ENCODE measurements at regions not wholly inside any gene's neighbourhood (a gene's known extent, or its start where the extent isn't known, plus 50 kb on each side); places are given as distances from the start of the nearest gene placed in this dataset.

DNA sequence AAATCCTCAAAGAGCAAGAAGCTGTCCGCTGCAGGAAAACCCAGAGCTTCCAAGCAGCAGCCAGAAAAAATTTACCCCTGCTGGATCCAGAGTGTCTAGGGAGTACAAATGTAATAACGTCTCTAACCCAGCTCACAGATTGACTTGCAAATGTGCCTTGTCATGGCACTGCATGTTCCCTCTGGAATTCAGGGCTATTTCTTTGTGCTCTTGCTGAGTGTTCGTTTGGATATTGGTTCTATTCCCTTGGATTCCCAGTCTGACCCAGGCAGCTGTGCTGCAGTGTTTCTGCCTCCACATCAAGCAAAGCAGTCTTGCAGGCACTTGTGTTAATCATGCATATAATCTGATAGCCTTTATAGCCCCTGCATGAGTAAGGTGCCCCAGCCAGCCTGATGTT lies 209.9 kb upstream of the GHITM start:
- Histone ChIP-seq H3K27ac (ENCODE audit: low read depth, low read length) (no peak overlapping the region), H3K23me2 (ENCODE audit: low read depth, low read length) (peaks cover 2% of the 10 kb centered on the region; the same call in 1 of the 2 replicates), H2AK5ac (ENCODE audit: low read depth, low read length) (no peak overlapping the region), H3K36me3 (ENCODE audit: control insufficient read depth in 2 of 4, insufficient read depth in 4 of 4, low read length in 3 of 4) (no peaks in the 10 kb centered on the region), H3K4ac (replicated peaks; ENCODE audit: insufficient read length, low read depth, low read length) (no peak overlapping the region), H2BK12ac (ENCODE audit: low read depth, low read length) (0 out of 2 replicates have a peak overlapping the region, but pooled peaks have one; percentile 84), H4K20me1 (replicated peaks in 1 of 2; ENCODE audit: control insufficient read depth in 1 of 2, insufficient read depth in 2 of 2, low read length in 2 of 2) (no peaks in the 10 kb centered on the region), H2BK120ac (replicated peaks; ENCODE audit: low read depth, low read length) (no peak overlapping the region), H3K4me1 (replicated peaks in 1 of 4; ENCODE audit: control insufficient read depth in 3 of 4, insufficient read depth in 4 of 4, low read length in 3 of 4) (peaks cover 2 to 16% (median 5%) of the 10 kb centered on the region in 4 experiments; a peak in 5 of 7 replicates), H3K23ac (ENCODE audit: insufficient read length) (no peak overlapping the region), H3K14ac (ENCODE audit: insufficient read length) (no peak overlapping the region), H2AFZ (ENCODE audit: low read length) (no peak overlapping the region), H3K56ac (replicated peaks; ENCODE audit: insufficient read length, low read depth, low read length) (no peak overlapping the region), H3K4me2 (ENCODE audit: insufficient read depth in 1 of 2, low read depth in 2 of 2, low read length in 2 of 2) (no peak overlapping the region), H4K91ac (replicated peaks; ENCODE audit: insufficient read length, low read length) (no peak overlapping the region), H2BK5ac (ENCODE audit: low read depth, low read length) (no peak overlapping the region), H2BK20ac (ENCODE audit: low read length) (no peak overlapping the region), H3K79me1 (ENCODE audit: low read depth, low read length) (no peaks in the 10 kb centered on the region), H3K27me3 (replicated peaks in 1 of 4; ENCODE audit: control insufficient read depth in 3 of 4, extremely low read depth in 1 of 4, insufficient read depth in 3 of 4, low read length in 3 of 4) (no peaks in the 10 kb centered on the region), H3K9me3 (ENCODE audit: insufficient read depth in 2 of 2, low read depth in 1 of 2, low read length in 1 of 2) (no peaks in the 10 kb centered on the region), H4K8ac (ENCODE audit: extremely low read depth, insufficient read depth, low read length) (no peak overlapping the region), H4K5ac (ENCODE audit: insufficient read length, low read depth, low read length) (no peak overlapping the region), H3K79me2 (ENCODE audit: control insufficient read depth in 1 of 2, insufficient read depth in 2 of 2, low read length in 2 of 2) (no peaks in the 10 kb centered on the region), H3K9ac (replicated peaks in 1 of 4; ENCODE audit: extremely low read depth in 1 of 4, low read depth in 3 of 4, low read length in 3 of 4) (no peak overlapping the region), H3K4me3 (ENCODE audit: extremely low read depth in 1 of 4, insufficient read depth in 2 of 4, low read depth in 3 of 4, low read length in 4 of 4) (no peak overlapping the region), H2BK15ac (ENCODE audit: low read length) (no peak overlapping the region), H3K18ac (ENCODE audit: extremely low read depth, low read length) (no peak overlapping the region)
- DNase-seq (ENCODE audit: low read depth in 1 of 2, low spot score in 2 of 2) (no peak), FAIRE-seq (no peak)
- TF ChIP-seq RBBP5 (IDR thresholded peaks at IDR 0.05; ENCODE audit: borderline replicate concordance, low read depth, low read length) = no peak
- no peak for TF ChIP-seq ZNF274 (IDR thresholded peaks at IDR 0.05; ENCODE audit: borderline replicate concordance, extremely low read depth, low read length)
- TF ChIP-seq KDM5A (IDR thresholded peaks at IDR 0.05; ENCODE audit: low read length) = no peak
- TF ChIP-seq POU5F1 (IDR thresholded peaks at IDR 0.05; ENCODE audit: low read depth, low read length) = no peak
- TF ChIP-seq HDAC2 (IDR thresholded peaks at IDR 0.05; ENCODE audit: borderline replicate concordance in 1 of 2, low read depth in 2 of 2, low read length in 2 of 2) = no peak
- no peak for TF ChIP-seq TAF7 (optimal IDR thresholded peaks at IDR 0.05; ENCODE audit: borderline replicate concordance, low read depth, low read length)
- no peak for TF ChIP-seq SUZ12 (IDR thresholded peaks at IDR 0.05; ENCODE audit: low read length)
- TF ChIP-seq, protein P1, sequence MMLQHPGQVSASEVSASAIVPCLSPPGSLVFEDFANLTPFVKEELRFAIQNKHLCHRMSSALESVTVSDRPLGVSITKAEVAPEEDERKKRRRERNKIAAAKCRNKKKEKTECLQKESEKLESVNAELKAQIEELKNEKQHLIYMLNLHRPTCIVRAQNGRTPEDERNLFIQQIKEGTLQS (IDR thresholded peaks at IDR 0.05; ENCODE audit: insufficient read depth, low read depth, low read length) = no peak
- TF ChIP-seq JUN (IDR thresholded peaks at IDR 0.05; ENCODE audit: low read depth, low read length) = no peak
- no peak for TF ChIP-seq NANOG (IDR thresholded peaks at IDR 0.05; ENCODE audit: insufficient read depth, low read depth, low read length, poor library complexity, severe bottlenecking)
- no peak for TF ChIP-seq SP4 (IDR thresholded peaks at IDR 0.05; ENCODE audit: low read length)
- 69% methylated on average over 3 of the region's 3 CpGs; no CpG with 5 or more reads in 1 of the 2 experiments for WGBS, 2 experiments (ENCODE audit: extremely low coverage in 1 of 2, insufficient coverage in 1 of 2, insufficient read length in 1 of 2, insufficient replicate concordance in 2 of 2, low coverage in 1 of 2, low lambda C conversion rate in 2 of 2, missing lambda C conversion rate in 1 of 2)
- POLR2A ChIA-PET (ENCODE audit: partially characterized antibody) = no interaction called here
- CTCF ChIA-PET (ENCODE audit: partially characterized antibody) = interaction anchor here (0.8 to 1.5 kb wide), 5 partner anchors 12 to 97 kb away, joined by 3 read pairs; no protein-coding TSS in a partner anchor
